ENCODE measurements at regions not wholly inside any gene's neighbourhood (a gene's known extent, or its start where the extent isn't known, plus 50 kb on each side); places are given as distances from the start of the nearest gene placed in this dataset.

DNA sequence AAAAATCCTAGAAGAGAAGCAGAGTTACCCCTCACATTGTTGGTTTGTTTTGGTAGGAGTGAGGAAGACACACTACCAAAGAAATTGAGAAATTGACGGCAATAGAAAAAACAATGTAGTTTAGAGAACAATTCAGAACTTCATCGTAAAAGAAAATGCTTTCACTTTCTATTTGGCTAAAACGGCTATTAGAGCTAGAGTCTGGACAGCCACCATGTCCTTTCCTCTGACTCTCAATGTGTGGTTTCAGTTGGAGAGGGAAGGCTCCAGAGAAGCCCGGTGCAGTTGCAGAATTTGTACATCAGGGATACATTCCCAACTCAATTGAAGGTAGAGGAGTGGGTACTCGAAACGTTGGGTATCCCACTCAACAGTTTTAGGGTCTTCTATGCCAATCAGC, 535.3 kb downstream of the GALC start (continued):
- TF ChIP-seq RARA (CRISPR knock-in tag; IDR thresholded peaks at IDR 0.05) (no peak), KDM5B (CRISPR knock-in tag; IDR thresholded peaks at IDR 0.05; ENCODE audit: borderline replicate concordance) (no peak), ZNF124 (CRISPR knock-in tag; IDR thresholded peaks at IDR 0.05) (no peak), HDAC6 (IDR thresholded peaks at IDR 0.05; ENCODE audit: low read depth, low read length) (no peak)
- TF ChIP-seq, protein P1, sequence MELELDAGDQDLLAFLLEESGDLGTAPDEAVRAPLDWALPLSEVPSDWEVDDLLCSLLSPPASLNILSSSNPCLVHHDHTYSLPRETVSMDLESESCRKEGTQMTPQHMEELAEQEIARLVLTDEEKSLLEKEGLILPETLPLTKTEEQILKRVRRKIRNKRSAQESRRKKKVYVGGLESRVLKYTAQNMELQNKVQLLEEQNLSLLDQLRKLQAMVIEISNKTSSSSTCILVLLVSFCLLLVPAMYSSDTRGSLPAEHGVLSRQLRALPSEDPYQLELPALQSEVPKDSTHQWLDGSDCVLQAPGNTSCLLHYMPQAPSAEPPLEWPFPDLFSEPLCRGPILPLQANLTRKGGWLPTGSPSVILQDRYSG (CRISPR knock-in tag; IDR thresholded peaks at IDR 0.05), result no peak
- TF ChIP-seq, protein P2, sequence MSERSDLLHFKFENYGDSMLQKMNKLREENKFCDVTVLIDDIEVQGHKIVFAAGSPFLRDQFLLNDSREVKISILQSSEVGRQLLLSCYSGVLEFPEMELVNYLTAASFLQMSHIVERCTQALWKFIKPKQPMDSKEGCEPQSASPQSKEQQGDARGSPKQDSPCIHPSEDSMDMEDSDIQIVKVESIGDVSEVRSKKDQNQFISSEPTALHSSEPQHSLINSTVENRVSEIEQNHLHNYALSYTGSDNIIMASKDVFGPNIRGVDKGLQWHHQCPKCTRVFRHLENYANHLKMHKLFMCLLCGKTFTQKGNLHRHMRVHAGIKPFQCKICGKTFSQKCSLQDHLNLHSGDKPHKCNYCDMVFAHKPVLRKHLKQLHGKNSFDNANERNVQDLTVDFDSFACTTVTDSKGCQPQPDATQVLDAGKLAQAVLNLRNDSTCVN (CRISPR knock-in tag; IDR thresholded peaks at IDR 0.05; ENCODE audit: borderline replicate concordance), result no peak

DNA sequence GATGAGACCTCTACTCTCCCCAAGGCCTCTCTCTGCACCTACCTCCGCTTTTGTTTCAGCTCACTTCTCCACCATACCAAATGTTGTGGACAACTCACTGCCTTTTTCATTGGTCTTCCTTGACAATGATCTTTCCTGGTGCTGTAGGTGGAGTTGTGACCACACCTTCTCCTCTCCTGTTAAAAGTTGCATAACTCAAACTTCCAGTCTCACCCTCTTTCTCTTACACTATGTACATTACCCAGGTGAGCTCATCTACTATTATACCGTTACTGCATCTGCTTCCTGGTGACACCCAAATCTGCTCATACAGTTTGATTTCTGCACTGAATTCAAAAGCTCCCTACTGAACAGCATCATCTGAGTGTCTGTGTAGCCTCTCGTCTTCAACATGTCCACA, 542.8 kb downstream of the GALC start:
- no peak for DNase-seq (ENCODE audit: low spot score)
- no peaks in the 10 kb centered on the region for H4K20me1 ChIP-seq (ENCODE audit: insufficient read depth, low read length)
- H3K79me2 ChIP-seq (ENCODE audit: insufficient read depth, low read length), result no peaks in the 10 kb centered on the region
- intact Hi-C loops (cut with micrococcal nuclease; ENCODE audit: unreplicated experiment) (no loop called here), in situ Hi-C loops (cut with HindIII; ENCODE audit: extremely low pct_ligation_motif_present, low pct_unique_long_range_greater_than_20kb) (no loop called here)
- no peaks in the 10 kb centered on the region for H3K27me3 ChIP-seq (ENCODE audit: control insufficient read depth in 1 of 2, insufficient read depth in 2 of 2, low read length in 2 of 2)
- FAIRE-seq, result no peak
- CTCF ChIA-PET (ENCODE audit: low intra/inter-chr PET ratio, low total read pairs), result no interaction called here
- H3K9me3 ChIP-seq (ENCODE audit: low read length), result peaks cover 9% of the 10 kb centered on the region; the same call in 1 of the 2 replicates
- TF ChIP-seq CAMTA2 (CRISPR knock-in tag; IDR thresholded peaks at IDR 0.05; ENCODE audit: borderline replicate concordance) (no peak), HMG20B (CRISPR knock-in tag; conservative IDR thresholded peaks at IDR 0.05) (no peak), ZEB1 (IDR thresholded peaks at IDR 0.05; ENCODE audit: insufficient replicate concordance, low read depth) (no peak), RXRB (CRISPR knock-in tag; IDR thresholded peaks at IDR 0.05; ENCODE audit: borderline replicate concordance) (no peak), PCBP1 (IDR thresholded peaks at IDR 0.05; ENCODE audit: borderline replicate concordance, low read depth, low read length) (no peak)
- TF ChIP-seq, protein P3, sequence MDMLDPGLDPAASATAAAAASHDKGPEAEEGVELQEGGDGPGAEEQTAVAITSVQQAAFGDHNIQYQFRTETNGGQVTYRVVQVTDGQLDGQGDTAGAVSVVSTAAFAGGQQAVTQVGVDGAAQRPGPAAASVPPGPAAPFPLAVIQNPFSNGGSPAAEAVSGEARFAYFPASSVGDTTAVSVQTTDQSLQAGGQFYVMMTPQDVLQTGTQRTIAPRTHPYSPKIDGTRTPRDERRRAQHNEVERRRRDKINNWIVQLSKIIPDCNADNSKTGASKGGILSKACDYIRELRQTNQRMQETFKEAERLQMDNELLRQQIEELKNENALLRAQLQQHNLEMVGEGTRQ (IDR thresholded peaks at IDR 0.05; ENCODE audit: low read depth, low read length), result no peak
- TF ChIP-seq, protein P3 (CRISPR knock-in tag; IDR thresholded peaks at IDR 0.05; ENCODE audit: borderline replicate concordance), result no peak
- H3K9ac ChIP-seq (ENCODE audit: insufficient read depth, low read depth, low read length), result no peak overlapping the region
- H2AFZ ChIP-seq (ENCODE audit: low read length), result no peak overlapping the region
- no peak for ATAC-seq
- BruUV-seq (replicated peaks), result no TSS peak
- POLR2A ChIA-PET, result no interaction called here
- no peaks in the 10 kb centered on the region for H3K4me1 ChIP-seq (ENCODE audit: insufficient read depth, low read length)
- no peaks in the 10 kb centered on the region for H3K36me3 ChIP-seq (replicated peaks in 1 of 2; ENCODE audit: control insufficient read depth in 1 of 2, insufficient read depth in 2 of 2, low read length in 2 of 2)
- H3K27ac ChIP-seq (ENCODE audit: extremely low read length, insufficient read depth, low read length), result no peak overlapping the region
- no peak overlapping the region for H3K4me3 ChIP-seq (replicated peaks in 1 of 3; ENCODE audit: insufficient read depth in 1 of 3, low read depth in 2 of 3, low read length in 3 of 3)
- 0% methylated on average over 3 of the region's 3 CpGs for WGBS (ENCODE audit: low lambda C conversion rate)
- H3K4me2 ChIP-seq (ENCODE audit: low read depth, low read length), result no peak overlapping the region
